HG03520 (cell line): ENCODE measurements at regions not wholly inside any gene's neighbourhood (a gene's known extent, or its start where the extent isn't known, plus 50 kb on each side); places are given as distances from the start of the nearest gene placed in this dataset.
"Not testable (repeated sequence)": the region's sequence is repeated elsewhere in the genome, so short reads cannot be mapped to it uniquely, and the experiment has no call there.

Source experiments
- ATAC-seq: cut with Tn5 transposase; IDR thresholded peaks from one replicate; pipeline ENCODE4 v1.9.1; 2021; ENCODE audit warnings: mild to moderate bottlenecking, moderate library complexity; ENCODE audit not compliant: unreplicated experiment

- no peak for ATAC-seq
These were observed 296.6 kb downstream of the MED10 start for GRCh38 chr5:6081727-6082210.

- ATAC-seq: no peak
These were observed 297.2 kb downstream of the MED10 start for GRCh38 chr5:6080930-6081726.

- ATAC-seq: no peak
These were observed 297.9 kb downstream of the MED10 start for GRCh38 chr5:6080436-6080835.

- no peak for ATAC-seq
These were observed 299.5 kb downstream of the MED10 start for GRCh38 chr5:6078881-6079280.

GRCh38 chr5:6076341-6077239, 301.8 kb downstream of the MED10 start:
- ATAC-seq: no peak

- not testable (repeated sequence) for ATAC-seq
These were observed 305.9 kb downstream of the MED10 start for GRCh38 chr5:6072488-6072887.

- no peak for ATAC-seq
These were observed 308.7 kb downstream of the MED10 start for GRCh38 chr5:6069496-6070185.

GRCh38 chr5:6066016-6066415, 312.3 kb downstream of the MED10 start:
- ATAC-seq: no peak

- ATAC-seq: no peak
These were observed 319.1 kb downstream of the MED10 start for GRCh38 chr5:6059137-6059800.

GRCh38 chr5:6058055-6058715, 320.2 kb downstream of the MED10 start:
- ATAC-seq: no peak

- no peak for ATAC-seq
These were observed 322.1 kb downstream of the MED10 start for GRCh38 chr5:6056280-6056679.

GRCh38 chr5:6049662-6050061, 328.7 kb downstream of the MED10 start:
- no peak for ATAC-seq

GRCh38 chr5:6048746-6049145, 329.6 kb downstream of the MED10 start:
- ATAC-seq: no peak

- no peak for ATAC-seq
These were observed 331.9 kb downstream of the MED10 start for GRCh38 chr5:6046296-6046967.

GRCh38 chr5:6043491-6044310, 334.6 kb downstream of the MED10 start:
- no peak for ATAC-seq

GRCh38 chr5:6041977-6042550, 336.3 kb downstream of the MED10 start:
- no peak for ATAC-seq

GRCh38 chr5:6039111-6039510, 339.2 kb downstream of the MED10 start:
- no peak for ATAC-seq

GRCh38 chr5:6036006-6036405, 342.3 kb downstream of the MED10 start:
- no peak for ATAC-seq
